Kidney epithelial cell (primary cell): ENCODE measurements at regions not wholly inside any gene's neighbourhood (a gene's known extent, or its start where the extent isn't known, plus 50 kb on each side); places are given as distances from the start of the nearest gene placed in this dataset.

Source experiments
- DNase-seq: peaks from one replicate; pipeline ENCODE4 v3.0.0-alpha.2; 2010; ENCODE audit warnings: low read depth
- H3K27me3 ChIP-seq: 2 replicates; pipeline ENCODE4 v1.6.0; 2011; ENCODE audit warnings: low read length; ENCODE audit not compliant: control insufficient read depth, insufficient read depth
- H3K36me3 ChIP-seq: 2 replicates; pipeline ENCODE4 v1.5.1; 2011; ENCODE audit warnings: low read length; ENCODE audit not compliant: control insufficient read depth, insufficient read depth
- H3K4me3 ChIP-seq: 2 replicates; pipeline ENCODE4 v1.5.1; 2011; ENCODE audit warnings: low read depth, mild to moderate bottlenecking, control low read depth, low read length
- CTCF ChIP-seq: IDR thresholded peaks from 2 replicates; pipeline ENCODE4 v1.5.1; 2011; ENCODE audit warnings: mild to moderate bottlenecking, moderate library complexity, low read length, control low read depth, inconsistent platforms; ENCODE audit not compliant: insufficient read depth, poor library complexity, severe bottlenecking

GRCh38 chr3:27661797-27662196, 60.3 kb downstream of the EOMES start:
- no peak overlapping the region for H3K4me3 ChIP-seq
- no peaks in the 10 kb centered on the region for H3K27me3 ChIP-seq
- TF ChIP-seq CTCF = no peak
- no peak for DNase-seq
- no peaks in the 10 kb centered on the region for H3K36me3 ChIP-seq

GRCh38 chr3:27659279-27660021, 62.7 kb downstream of the EOMES start:
- Histone ChIP-seq H3K4me3 (no peak overlapping the region), H3K27me3 (no peaks in the 10 kb centered on the region), H3K36me3 (no peaks in the 10 kb centered on the region)
- TF ChIP-seq CTCF = peak; percentile 83
- no peak for DNase-seq

- no peak for TF ChIP-seq CTCF
- H3K4me3 ChIP-seq = no peak overlapping the region
- H3K27me3 ChIP-seq = no peaks in the 10 kb centered on the region
- no peaks in the 10 kb centered on the region for H3K36me3 ChIP-seq
- no peak for DNase-seq
These were observed 63.4 kb downstream of the EOMES start for GRCh38 chr3:27658741-27659140.

- Histone ChIP-seq H3K4me3 (no peak overlapping the region), H3K27me3 (no peaks in the 10 kb centered on the region), H3K36me3 (no peaks in the 10 kb centered on the region)
- DNase-seq = no peak
- no peak for TF ChIP-seq CTCF
These were observed 64.3 kb downstream of the EOMES start for GRCh38 chr3:27657871-27658270.

GRCh38 chr3:27657404-27657803, 64.7 kb downstream of the EOMES start:
- H3K27me3 ChIP-seq = no peaks in the 10 kb centered on the region
- no peak overlapping the region for H3K4me3 ChIP-seq
- no peak for TF ChIP-seq CTCF
- DNase-seq = no peak
- no peaks in the 10 kb centered on the region for H3K36me3 ChIP-seq

- no peak for DNase-seq
- no peak for TF ChIP-seq CTCF
- no peak overlapping the region for H3K4me3 ChIP-seq
- no peaks in the 10 kb centered on the region for H3K27me3 ChIP-seq
- no peaks in the 10 kb centered on the region for H3K36me3 ChIP-seq
These were observed 65.3 kb downstream of the EOMES start for GRCh38 chr3:27656790-27657189.
